Kidney capillary endothelial cell (primary cell): ENCODE measurements at regions not wholly inside any gene's neighbourhood (a gene's known extent, or its start where the extent isn't known, plus 50 kb on each side); places are given as distances from the start of the nearest gene placed in this dataset.
"Not testable (repeated sequence)": the region's sequence is repeated elsewhere in the genome, so short reads cannot be mapped to it uniquely, and the experiment has no call there.

Experiments used
- DNase-seq: peaks from one replicate; pipeline ENCODE4 v3.0.0-alpha.2; 2018; ENCODE audit warnings: low spot score

GRCh38 chr4:62457356-62457755, 1257.2 kb downstream of the ADGRL3 start:
- DNase-seq, result no peak

DNA sequence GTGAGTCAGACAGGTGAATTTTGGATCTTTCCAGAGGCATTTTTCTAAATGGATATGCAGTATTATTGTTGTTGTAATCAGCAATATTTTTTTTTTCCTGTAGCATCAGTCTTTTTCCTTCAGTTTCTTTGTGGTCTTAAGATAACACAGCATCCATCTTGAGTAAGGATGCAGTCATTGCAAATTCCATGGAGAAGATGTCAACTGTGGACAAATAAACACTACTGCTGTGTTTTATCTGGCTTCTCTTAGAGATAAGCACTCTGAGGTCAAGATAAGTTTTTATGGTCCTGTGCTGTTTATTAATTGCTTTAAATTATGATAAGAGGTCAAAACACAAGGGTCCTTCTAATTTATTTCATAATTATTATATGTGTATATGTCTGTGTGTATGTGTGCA, 1255.7 kb downstream of the ADGRL3 start:
- DNase-seq, result no peak

DNA sequence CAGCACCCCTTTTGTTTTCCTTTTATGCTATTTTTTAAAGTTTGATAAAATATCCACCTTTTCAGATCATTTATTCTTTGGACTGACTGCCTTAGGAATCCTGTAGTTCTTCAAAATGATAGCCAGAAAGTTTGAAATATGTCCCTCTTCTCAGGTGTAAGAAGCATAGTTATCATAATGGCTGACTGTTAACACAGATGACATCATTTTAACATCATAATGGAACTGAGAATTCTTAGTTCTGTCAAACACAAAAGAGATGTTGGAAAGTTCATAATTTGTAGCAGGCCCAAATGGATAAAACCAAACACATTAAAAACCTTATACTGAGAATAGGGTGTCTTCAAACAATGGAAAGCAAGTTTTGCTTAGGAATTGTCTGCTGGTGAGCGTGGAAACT, 1254.4 kb downstream of the ADGRL3 start:
- DNase-seq, result no peak

- DNase-seq, result no peak
Observed at GRCh38 chr4:62450740-62451139, 1250.6 kb downstream of the ADGRL3 start.

GRCh38 chr4:62449538-62449937, 1249.4 kb downstream of the ADGRL3 start:
- no peak for DNase-seq

GRCh38 chr4:62448911-62449310, 1248.8 kb downstream of the ADGRL3 start:
- no peak for DNase-seq

GRCh38 chr4:62439051-62439450, 1238.9 kb downstream of the ADGRL3 start:
- no peak for DNase-seq

DNA sequence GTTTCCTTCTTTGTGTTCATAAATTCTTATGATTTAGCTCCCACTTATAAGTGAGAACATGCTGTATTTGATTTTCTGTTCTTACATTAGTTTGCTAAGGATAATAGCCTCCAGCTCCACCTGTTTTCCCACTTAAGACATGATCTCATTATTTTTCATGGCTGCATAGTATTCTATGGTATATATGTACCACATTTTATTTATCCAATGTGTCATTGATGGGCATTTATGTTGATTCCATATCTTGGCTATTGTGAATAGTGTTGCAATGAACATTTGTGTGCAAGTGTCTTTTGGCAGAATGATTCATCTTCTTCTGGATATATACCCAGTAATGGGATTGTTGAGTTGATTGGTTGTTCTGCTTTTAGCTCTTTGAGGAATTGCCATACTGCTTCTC, 1234.8 kb downstream of the ADGRL3 start:
- no peak for DNase-seq

- not testable (repeated sequence) for DNase-seq
Observed at GRCh38 chr4:62431513-62432231, 1231.5 kb downstream of the ADGRL3 start.

DNA sequence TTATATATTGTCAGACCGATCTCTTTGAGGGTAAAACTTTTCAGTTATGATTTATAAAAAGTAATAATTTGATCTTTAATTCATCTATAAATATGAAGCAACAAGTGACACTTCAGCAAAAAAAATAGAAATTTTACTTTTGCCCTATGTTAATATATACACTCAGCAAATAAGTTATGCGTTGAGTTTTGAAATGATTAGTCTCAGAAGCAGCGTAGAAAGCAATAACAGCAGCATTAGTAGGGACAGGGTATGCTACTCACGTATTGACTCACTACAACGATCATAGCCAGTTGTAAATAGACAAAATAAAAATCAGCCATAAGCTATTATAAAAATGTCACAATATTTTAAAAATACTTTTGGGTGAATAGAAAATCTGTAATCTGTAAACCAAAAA, 1229.2 kb downstream of the ADGRL3 start:
- no peak for DNase-seq

DNA sequence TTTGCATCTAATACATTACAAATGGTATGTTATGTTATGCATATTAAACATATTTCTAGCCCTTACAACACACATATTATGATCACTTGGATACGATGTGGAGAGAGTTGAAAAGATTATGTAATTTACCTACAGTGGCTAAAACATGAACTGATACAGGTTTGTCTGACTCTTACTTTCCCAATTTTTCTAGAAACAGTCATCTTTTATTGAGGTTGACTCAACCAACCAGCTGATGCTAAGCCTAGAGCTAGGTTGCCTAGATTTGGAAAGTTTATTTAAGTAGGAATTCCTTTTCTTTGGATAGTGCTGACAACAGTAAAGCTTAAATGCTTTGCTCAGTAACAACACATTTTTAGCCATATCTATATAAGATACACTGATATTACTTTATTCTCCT, 1215.1 kb downstream of the ADGRL3 start:
- DNase-seq, result no peak

GRCh38 chr4:62414563-62414962, 1214.4 kb downstream of the ADGRL3 start:
- no peak for DNase-seq

GRCh38 chr4:62410371-62411003, 1210.4 kb downstream of the ADGRL3 start:
- DNase-seq, result no peak

DNA sequence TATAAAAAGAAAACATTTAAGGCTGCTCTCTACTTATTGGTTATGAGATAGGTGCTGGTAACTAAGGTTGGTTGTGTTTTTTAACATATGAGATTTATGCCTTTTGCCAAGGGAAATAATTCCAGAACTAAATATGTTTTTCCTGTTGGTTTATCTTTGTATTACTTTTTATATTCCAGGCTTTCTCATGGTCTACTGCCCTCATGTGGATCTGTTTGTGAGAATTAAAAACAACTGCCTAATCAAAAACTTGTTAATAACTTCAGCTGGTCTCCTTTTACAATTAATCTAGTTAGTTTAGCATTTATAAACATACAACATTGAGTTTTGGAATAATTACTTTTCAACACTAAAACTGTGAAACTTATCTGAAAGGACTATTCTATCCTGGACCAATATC, 1208.3 kb downstream of the ADGRL3 start:
- no peak for DNase-seq

GRCh38 chr4:62407534-62407933, 1207.4 kb downstream of the ADGRL3 start:
- no peak for DNase-seq

- DNase-seq, result no peak
Observed at GRCh38 chr4:62402088-62402806, 1202.1 kb downstream of the ADGRL3 start.

- DNase-seq, result no peak
Observed at GRCh38 chr4:62399242-62399641, 1199.1 kb downstream of the ADGRL3 start.

- DNase-seq, result no peak
Observed at GRCh38 chr4:62398318-62398717, 1198.2 kb downstream of the ADGRL3 start.

GRCh38 chr4:62394766-62395165, 1194.6 kb downstream of the ADGRL3 start:
- no peak for DNase-seq

DNA sequence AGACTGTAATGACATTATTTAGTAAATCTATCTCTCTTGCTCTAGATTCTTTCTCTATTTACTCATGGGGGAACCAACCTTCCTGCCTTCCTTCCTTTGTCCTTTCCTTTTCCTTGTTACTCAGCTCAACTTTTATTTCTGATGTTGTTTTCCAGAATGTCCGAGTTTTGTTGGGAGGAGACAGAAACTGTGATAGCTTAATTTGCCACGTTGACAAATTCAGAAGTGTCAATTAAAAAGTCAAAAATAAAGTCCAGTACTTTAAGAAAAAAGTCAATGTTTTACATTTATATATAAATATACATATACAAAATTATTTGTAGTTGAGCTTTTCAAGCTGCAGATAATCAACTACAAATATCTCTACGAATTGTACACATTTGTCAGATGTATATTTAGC, 1187.7 kb downstream of the ADGRL3 start:
- DNase-seq, result no peak

- no peak for DNase-seq
Observed at GRCh38 chr4:62377700-62378099, 1177.6 kb downstream of the ADGRL3 start.

GRCh38 chr4:62377245-62377644, 1177.1 kb downstream of the ADGRL3 start:
- no peak for DNase-seq

GRCh38 chr4:62366939-62367338, 1166.8 kb downstream of the ADGRL3 start:
- DNase-seq, result no peak
